GM12878 (cell line): ENCODE measurements at regions not wholly inside any gene's neighbourhood (a gene's known extent, or its start where the extent isn't known, plus 50 kb on each side); places are given as distances from the start of the nearest gene placed in this dataset.

Source experiments
- ATF3 ChIP-seq: IDR thresholded peaks from 2 replicates; pipeline ENCODE4 v1.6.1; 2011; ENCODE audit warnings: low read depth, mild to moderate bottlenecking, low read length, moderate library complexity, borderline replicate concordance; ENCODE audit errors: extremely low read depth
- ATF7 ChIP-seq: fragments of 450-650 bp; IDR thresholded peaks from 2 replicates; pipeline ENCODE4 v1.6.1; 2016; ENCODE audit warnings: low read depth, mild to moderate bottlenecking
- CTCF ChIP-seq, 3 experiments: IDR thresholded peaks in 2 of 3; conservative IDR thresholded peaks in 1 of 3; 2 replicates each; pipeline ENCODE4 v1.5.1; 2011; ENCODE audit warnings: low read depth in 3 of 3, low read length in 3 of 3, mild to moderate bottlenecking in 3 of 3, control low read depth in 2 of 3, moderate library complexity in 2 of 3, inconsistent platforms in 1 of 3, mixed read lengths in 1 of 3; ENCODE audit not compliant: control insufficient read depth in 2 of 3, insufficient read depth in 1 of 3; ENCODE audit errors: extremely low read depth in 1 of 3
- EED ChIP-seq: sonication (generic); IDR thresholded peaks from 2 replicates; pipeline ENCODE4 v1.6.1; 2016; ENCODE audit warnings: antibody characterized with exemption, low read depth
- EP300 ChIP-seq, 2 experiments: fragments of 150-350 bp in 1 of 2; IDR thresholded peaks; 2 replicates each; pipeline ENCODE4 v1.6.1; 2011 to 2012; ENCODE audit warnings: low read depth in 2 of 2, low read length in 2 of 2, borderline replicate concordance in 1 of 2, improper control_type of control experiment in 1 of 2, inconsistent platforms in 1 of 2; ENCODE audit not compliant: control insufficient read depth in 1 of 2
- EZH2 ChIP-seq: IDR thresholded peaks from 2 replicates; pipeline ENCODE4 v1.6.1; 2012; ENCODE audit warnings: low read depth, mild to moderate bottlenecking, control low read depth, inconsistent platforms, low read length, borderline replicate concordance; ENCODE audit not compliant: control insufficient read depth
- POLR2A ChIP-seq: IDR thresholded peaks from 2 replicates; pipeline ENCODE4 v1.6.1; 2011; ENCODE audit warnings: low read depth, mild to moderate bottlenecking, low read length
- POLR2AphosphoS5 ChIP-seq: IDR thresholded peaks from 2 replicates; pipeline ENCODE4 v1.6.1; 2011; ENCODE audit warnings: mild to moderate bottlenecking, low read length, inconsistent platforms
- RAD21 ChIP-seq: IDR thresholded peaks from 2 replicates; pipeline ENCODE4 v1.6.1; 2011; ENCODE audit warnings: mild to moderate bottlenecking, low read depth, low read length, moderate library complexity; ENCODE audit not compliant: insufficient read depth
- REST ChIP-seq: IDR thresholded peaks from 2 replicates; pipeline ENCODE4 v1.6.1; 2012; ENCODE audit warnings: mild to moderate bottlenecking, low read depth, low read length
- TAF1 ChIP-seq: IDR thresholded peaks from 2 replicates; pipeline ENCODE4 v1.6.1; 2011; ENCODE audit warnings: mild to moderate bottlenecking, low read depth, low read length, borderline replicate concordance
- YY1 ChIP-seq: IDR thresholded peaks from 2 replicates; pipeline ENCODE4 v1.6.1; 2011; ENCODE audit warnings: low read depth, mild to moderate bottlenecking, low read length
- ZBTB11 ChIP-seq: fragments of 450-650 bp; formaldehyde crosslinking; IDR thresholded peaks from 2 replicates; pipeline ENCODE4 v1.5.0; 2022; ENCODE audit warnings: mild to moderate bottlenecking, missing genetic modification characterization
- TF ChIP-seq, protein P1 (sequence below): IDR thresholded peaks from 2 replicates; pipeline ENCODE4 v1.6.1; 2011; ENCODE audit warnings: mild to moderate bottlenecking, low read depth, low read length, moderate library complexity; ENCODE audit not compliant: insufficient replicate concordance

- TF ChIP-seq ATF3 (no peak), EZH2 (no peak), POLR2AphosphoS5 (no peak), RAD21 (no peak), CTCF (IDR thresholded peaks at IDR 0.05 in 2 of 3, conservative IDR thresholded peaks at IDR 0.05 in 1 of 3; ENCODE audit: control insufficient read depth in 2 of 3, extremely low read depth in 1 of 3, insufficient read depth in 1 of 3, low read depth in 3 of 3, low read length in 3 of 3) (no peak), POLR2A (no peak), TAF1 (no peak), EED (no peak), ZBTB11 (CRISPR knock-in tag) (no peak), REST (no peak), EP300 (IDR thresholded peaks at IDR 0.05; ENCODE audit: borderline replicate concordance in 1 of 2, control insufficient read depth in 1 of 2, low read depth in 2 of 2, low read length in 2 of 2) (no peak), ATF7 (no peak), YY1 (no peak)
- TF ChIP-seq, protein P1, sequence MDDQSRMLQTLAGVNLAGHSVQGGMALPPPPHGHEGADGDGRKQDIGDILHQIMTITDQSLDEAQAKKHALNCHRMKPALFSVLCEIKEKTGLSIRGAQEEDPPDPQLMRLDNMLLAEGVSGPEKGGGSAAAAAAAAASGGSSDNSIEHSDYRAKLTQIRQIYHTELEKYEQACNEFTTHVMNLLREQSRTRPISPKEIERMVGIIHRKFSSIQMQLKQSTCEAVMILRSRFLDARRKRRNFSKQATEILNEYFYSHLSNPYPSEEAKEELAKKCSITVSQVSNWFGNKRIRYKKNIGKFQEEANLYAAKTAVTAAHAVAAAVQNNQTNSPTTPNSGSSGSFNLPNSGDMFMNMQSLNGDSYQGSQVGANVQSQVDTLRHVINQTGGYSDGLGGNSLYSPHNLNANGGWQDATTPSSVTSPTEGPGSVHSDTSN, result no peak
These were observed 137.2 kb downstream of the EFNB2 start for GRCh38 chr13:106398289-106398688.
